Adrenal gland (tissue), 5 donors: ENCODE measurements at regions not wholly inside any gene's neighbourhood (a gene's known extent, or its start where the extent isn't known, plus 50 kb on each side); places are given as distances from the start of the nearest gene placed in this dataset.

Experiments
- POLR2A ChIP-seq, 2 donors: fragments of 450-650 bp; IDR thresholded peaks; one replicate each; pipeline ENCODE4 v1.6.1; 2017; ENCODE audit warnings: antibody characterized with exemption in 2 of 2, mild to moderate bottlenecking in 2 of 2, moderate library complexity in 1 of 2
- TF ChIP-seq, protein P1 (sequence below), 6 experiments: fragments of 450-650 bp in 4 of 6; fragments of 200-600 bp in 2 of 6; sonication (generic) in 1 of 6; IDR thresholded peaks; 1 replicate in 5 of 6; 2 replicates in 1 of 6; pipeline versions ENCODE4 v1.5.1 to v1.8.0; 2016 to 2021; ENCODE audit warnings: antibody characterized with exemption in 6 of 6, mild to moderate bottlenecking in 2 of 6, moderate library complexity in 1 of 6
- donor health status: DM: no; HTN: no; CAD: no.

DNA sequence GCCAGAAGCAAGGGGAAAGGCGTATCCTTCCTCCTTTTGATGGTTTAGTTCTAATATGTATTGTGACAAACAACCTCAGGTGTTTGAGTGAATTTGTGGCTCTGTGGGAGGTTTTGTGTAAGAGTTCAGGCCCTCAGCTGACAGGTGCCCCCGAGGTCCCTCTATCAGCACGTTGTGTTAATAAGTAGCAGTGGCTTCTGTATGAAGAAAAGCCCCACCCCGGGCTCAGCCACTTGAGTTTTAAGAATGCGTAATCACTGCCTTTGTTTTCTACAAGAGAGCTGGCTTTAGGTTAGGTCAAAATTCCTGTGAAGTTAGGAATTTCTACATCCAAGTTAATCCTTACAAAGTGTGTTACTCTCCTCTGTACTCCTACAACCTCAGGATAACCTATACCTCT, 92.4 kb upstream of the PGBD5 start:
- no peak for TF ChIP-seq POLR2A (IDR thresholded peaks at IDR 0.05)
- TF ChIP-seq, protein P1, sequence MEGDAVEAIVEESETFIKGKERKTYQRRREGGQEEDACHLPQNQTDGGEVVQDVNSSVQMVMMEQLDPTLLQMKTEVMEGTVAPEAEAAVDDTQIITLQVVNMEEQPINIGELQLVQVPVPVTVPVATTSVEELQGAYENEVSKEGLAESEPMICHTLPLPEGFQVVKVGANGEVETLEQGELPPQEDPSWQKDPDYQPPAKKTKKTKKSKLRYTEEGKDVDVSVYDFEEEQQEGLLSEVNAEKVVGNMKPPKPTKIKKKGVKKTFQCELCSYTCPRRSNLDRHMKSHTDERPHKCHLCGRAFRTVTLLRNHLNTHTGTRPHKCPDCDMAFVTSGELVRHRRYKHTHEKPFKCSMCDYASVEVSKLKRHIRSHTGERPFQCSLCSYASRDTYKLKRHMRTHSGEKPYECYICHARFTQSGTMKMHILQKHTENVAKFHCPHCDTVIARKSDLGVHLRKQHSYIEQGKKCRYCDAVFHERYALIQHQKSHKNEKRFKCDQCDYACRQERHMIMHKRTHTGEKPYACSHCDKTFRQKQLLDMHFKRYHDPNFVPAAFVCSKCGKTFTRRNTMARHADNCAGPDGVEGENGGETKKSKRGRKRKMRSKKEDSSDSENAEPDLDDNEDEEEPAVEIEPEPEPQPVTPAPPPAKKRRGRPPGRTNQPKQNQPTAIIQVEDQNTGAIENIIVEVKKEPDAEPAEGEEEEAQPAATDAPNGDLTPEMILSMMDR (IDR thresholded peaks at IDR 0.05), result no peak
